H1 (cell line): ENCODE measurements at regions not wholly inside any gene's neighbourhood (a gene's known extent, or its start where the extent isn't known, plus 50 kb on each side); places are given as distances from the start of the nearest gene placed in this dataset.

ENCODE experiments used
- CTCF ChIA-PET: fragments of 300-600 bp; sonication (Branson Sonifier 250); formaldehyde crosslinking; loops from one replicate; lab custom pipeline; 2021; ENCODE audit not compliant: partially characterized antibody; lab: Charles Lee
- POLR2A ChIA-PET: fragments of 300-600 bp; sonication (Branson Sonifier 250); formaldehyde crosslinking; loops from one replicate; lab custom pipeline; 2021; ENCODE audit warnings: inconsistent platforms; ENCODE audit not compliant: partially characterized antibody; lab: Charles Lee
- DNase-seq, 2 experiments: peaks; one replicate each; pipeline versions ENCODE4 v3.0.0 to v3.0.0-alpha.2; 2010 to 2022; ENCODE audit warnings: low spot score in 2 of 2, low read depth in 1 of 2, mixed read lengths in 1 of 2
- FAIRE-seq: peaks from 2 replicates; lab custom pipeline; 2011; peaks lifted over from hg19 to GRCh38; lab: Jason Lieb, UNC
- H2AFZ ChIP-seq: 2 replicates; pipeline ENCODE4 v1.8.1; 2012; ENCODE audit warnings: low read length, inconsistent platforms
- H2AK5ac ChIP-seq: 2 replicates; pipeline ENCODE4 v1.6.1; 2013; ENCODE audit warnings: low read depth, low read length
- H2BK120ac ChIP-seq: replicated peaks from 2 replicates; pipeline ENCODE3; 2013; ENCODE audit warnings: low read depth, low read length, inconsistent platforms
- H2BK12ac ChIP-seq: 2 replicates; pipeline ENCODE4 v1.6.1; 2013; ENCODE audit warnings: low read depth, low read length
- H2BK15ac ChIP-seq: 2 replicates; pipeline ENCODE4 v1.6.1; 2013; ENCODE audit warnings: low read length
- H2BK20ac ChIP-seq: 2 replicates; pipeline ENCODE4 v1.6.1; 2013; ENCODE audit warnings: low read length
- H2BK5ac ChIP-seq: 2 replicates; pipeline ENCODE4 v1.6.1; 2013; ENCODE audit warnings: low read depth, low read length
- H3K14ac ChIP-seq: 2 replicates; pipeline ENCODE4 v1.6.1; 2013; ENCODE audit warnings: inconsistent platforms; ENCODE audit not compliant: insufficient read length
- H3K18ac ChIP-seq: 2 replicates; pipeline ENCODE4 v1.6.1; 2013; ENCODE audit warnings: low read length; ENCODE audit errors: extremely low read depth
- H3K23ac ChIP-seq: 2 replicates; pipeline ENCODE4 v1.6.1; 2013; ENCODE audit warnings: inconsistent platforms; ENCODE audit not compliant: insufficient read length
- H3K23me2 ChIP-seq: 2 replicates; pipeline ENCODE4 v1.6.1; 2013; ENCODE audit warnings: low read depth, low read length
- H3K27ac ChIP-seq: 2 replicates; pipeline ENCODE4 v1.6.1; 2011; ENCODE audit warnings: low read depth, low read length, inconsistent platforms
- H3K27me3 ChIP-seq, 4 experiments: replicated peaks in 1 of 4; 1 replicate in 1 of 4; 2 replicates in 3 of 4; pipeline versions ENCODE4 v1.6.1 to v1.8.1; 2011 to 2013; ENCODE audit warnings: low read length in 3 of 4, mild to moderate bottlenecking in 3 of 4, inconsistent platforms in 2 of 4, mixed read lengths in 2 of 4, moderate library complexity in 1 of 4; ENCODE audit not compliant: control insufficient read depth in 3 of 4, insufficient read depth in 3 of 4; ENCODE audit errors: extremely low read depth in 1 of 4
- H3K36me3 ChIP-seq, 4 experiments: 2 replicates each; pipeline versions ENCODE4 v1.6.1 to v1.8.1; 2011 to 2013; ENCODE audit warnings: mild to moderate bottlenecking in 4 of 4, low read length in 3 of 4, moderate library complexity in 2 of 4, control low read depth in 1 of 4, inconsistent platforms in 1 of 4; ENCODE audit not compliant: insufficient read depth in 4 of 4, control insufficient read depth in 2 of 4
- H3K4ac ChIP-seq: replicated peaks from 2 replicates; pipeline ENCODE3; 2013; ENCODE audit warnings: low read length, low read depth, mixed read lengths, inconsistent platforms; ENCODE audit not compliant: insufficient read length
- H3K4me1 ChIP-seq, 4 experiments: replicated peaks in 1 of 4; 1 replicate in 1 of 4; 2 replicates in 3 of 4; pipeline versions ENCODE4 v1.6.1 to v1.8.1; 2011 to 2013; ENCODE audit warnings: low read length in 3 of 4, inconsistent platforms in 2 of 4, mixed read lengths in 1 of 4; ENCODE audit not compliant: insufficient read depth in 4 of 4, control insufficient read depth in 3 of 4
- H3K4me2 ChIP-seq, 2 experiments: 2 replicates each; pipeline versions ENCODE4 v1.6.1 to v1.8.1; 2011 to 2013; ENCODE audit warnings: low read depth in 2 of 2, low read length in 2 of 2, control low read depth in 1 of 2, inconsistent platforms in 1 of 2, mild to moderate bottlenecking in 1 of 2; ENCODE audit not compliant: insufficient read depth in 1 of 2
- H3K4me3 ChIP-seq, 4 experiments: fragments of 200-600, 300-600 bp in 1 of 4; sonication (generic), shearing (Covaris generic), sonication (Bioruptor Twin) in 1 of 4; 2 replicates each; pipeline versions ENCODE4 v1.5.1 to v1.8.1; 2011 to 2016; ENCODE audit warnings: low read length in 4 of 4, low read depth in 3 of 4, control low read depth in 2 of 4, inconsistent platforms in 2 of 4, mild to moderate bottlenecking in 2 of 4, mixed read lengths in 1 of 4, moderate library complexity in 1 of 4; ENCODE audit not compliant: insufficient read depth in 2 of 4; ENCODE audit errors: extremely low read depth in 1 of 4
- H3K56ac ChIP-seq: replicated peaks from 2 replicates; pipeline ENCODE3; 2013; ENCODE audit warnings: low read depth, mild to moderate bottlenecking, mixed read lengths, low read length, inconsistent platforms; ENCODE audit not compliant: insufficient read length
- H3K79me1 ChIP-seq: 2 replicates; pipeline ENCODE4 v1.6.1; 2013; ENCODE audit warnings: low read depth, low read length, control low read depth
- H3K79me2 ChIP-seq, 2 experiments: 2 replicates each; pipeline versions ENCODE4 v1.6.1 to v1.8.1; 2012 to 2013; ENCODE audit warnings: low read length in 2 of 2, mild to moderate bottlenecking in 2 of 2, inconsistent platforms in 1 of 2; ENCODE audit not compliant: insufficient read depth in 2 of 2, control insufficient read depth in 1 of 2
- H3K9ac ChIP-seq, 4 experiments: replicated peaks in 1 of 4; 1 replicate in 1 of 4; 2 replicates in 3 of 4; pipeline versions ENCODE4 v1.6.1 to v1.8.1; 2011 to 2013; ENCODE audit warnings: low read depth in 3 of 4, low read length in 3 of 4, control low read depth in 2 of 4, mild to moderate bottlenecking in 2 of 4, moderate library complexity in 2 of 4, inconsistent platforms in 1 of 4; ENCODE audit errors: extremely low read depth in 1 of 4
- H3K9me3 ChIP-seq, 2 experiments: 2 replicates each; pipeline versions ENCODE4 v1.6.1 to v1.8.1; 2012 to 2013; ENCODE audit warnings: mild to moderate bottlenecking in 2 of 2, moderate library complexity in 2 of 2, control low read depth in 1 of 2, inconsistent platforms in 1 of 2, low read depth in 1 of 2, low read length in 1 of 2, mixed read lengths in 1 of 2; ENCODE audit not compliant: insufficient read depth in 2 of 2
- H4K20me1 ChIP-seq, 2 experiments: replicated peaks in 1 of 2; 2 replicates each; pipeline versions ENCODE3 to v1.8.1; 2011 to 2013; ENCODE audit warnings: inconsistent platforms in 2 of 2, low read length in 2 of 2, mild to moderate bottlenecking in 1 of 2; ENCODE audit not compliant: insufficient read depth in 2 of 2, control insufficient read depth in 1 of 2
- H4K5ac ChIP-seq: 2 replicates; pipeline ENCODE4 v1.6.1; 2013; ENCODE audit warnings: low read length, low read depth, mixed read lengths, inconsistent platforms; ENCODE audit not compliant: insufficient read length
- H4K8ac ChIP-seq: 2 replicates; pipeline ENCODE4 v1.8.0; 2013; ENCODE audit warnings: mild to moderate bottlenecking, moderate library complexity, low read length, inconsistent platforms; ENCODE audit not compliant: insufficient read depth; ENCODE audit errors: extremely low read depth
- H4K91ac ChIP-seq: replicated peaks from 2 replicates; pipeline ENCODE3; 2013; ENCODE audit warnings: low read length, mixed read lengths, inconsistent platforms; ENCODE audit not compliant: insufficient read length
- BACH1 ChIP-seq: IDR thresholded peaks from 2 replicates; pipeline ENCODE4 v1.6.1; 2012; ENCODE audit warnings: low read length, improper control_type of control experiment
- EGR1 ChIP-seq: IDR thresholded peaks from 2 replicates; pipeline ENCODE4 v1.6.1; 2011; ENCODE audit warnings: low read depth, low read length, borderline replicate concordance
- JUN ChIP-seq: IDR thresholded peaks from 2 replicates; pipeline ENCODE4 v1.6.1; 2011; ENCODE audit warnings: low read depth, mild to moderate bottlenecking, improper control_type of control experiment, low read length
- MAFK ChIP-seq: IDR thresholded peaks from 2 replicates; pipeline ENCODE4 v1.6.1; 2012; ENCODE audit warnings: low read depth, mild to moderate bottlenecking, improper control_type of control experiment, low read length
- NANOG ChIP-seq: IDR thresholded peaks from 2 replicates; pipeline ENCODE4 v1.6.1; 2011; ENCODE audit warnings: low read length, low read depth, mild to moderate bottlenecking, inconsistent platforms; ENCODE audit not compliant: insufficient read depth, poor library complexity, severe bottlenecking
- NRF1 ChIP-seq: IDR thresholded peaks from 2 replicates; pipeline ENCODE4 v1.6.1; 2011; ENCODE audit warnings: mild to moderate bottlenecking, low read depth, low read length, improper control_type of control experiment
- RBBP5 ChIP-seq: IDR thresholded peaks from 2 replicates; pipeline ENCODE4 v1.7.1; 2012; ENCODE audit warnings: low read depth, mild to moderate bottlenecking, inconsistent platforms, low read length, moderate library complexity, borderline replicate concordance
- SIN3A ChIP-seq, 2 experiments: IDR thresholded peaks in 1 of 2; conservative IDR thresholded peaks in 1 of 2; 2 replicates each; pipeline ENCODE4 v1.6.1; 2011 to 2012; ENCODE audit warnings: low read length in 2 of 2, improper control_type of control experiment in 1 of 2, low read depth in 1 of 2, mild to moderate bottlenecking in 1 of 2
- SUZ12 ChIP-seq: fragments of 200-600 bp; sonication (generic); IDR thresholded peaks from 2 replicates; pipeline ENCODE4 v1.6.1; 2012; ENCODE audit warnings: mild to moderate bottlenecking, inconsistent platforms, low read length, moderate library complexity, mixed read lengths
- TCF12 ChIP-seq: IDR thresholded peaks from 2 replicates; pipeline ENCODE4 v1.6.1; 2011; ENCODE audit warnings: low read depth, mild to moderate bottlenecking, low read length
- WGBS, 2 experiments: shearing (Covaris generic) in 1 of 2; methylation state at CpG; one replicate each; pipeline versions ENCODE4 v1.1.6 to v1.1.7; 2013 to 2015; ENCODE audit warnings: low lambda C conversion rate in 2 of 2, mixed read lengths in 2 of 2, inconsistent platforms in 1 of 2, low coverage in 1 of 2, missing lambda C conversion rate in 1 of 2; ENCODE audit not compliant: insufficient replicate concordance in 2 of 2, insufficient coverage in 1 of 2, insufficient read length in 1 of 2; ENCODE audit errors: extremely low coverage in 1 of 2, missing lambda C conversion rate in 1 of 2; 5-methylcytosine and 5-hydroxymethylcytosine counted together
- TF ChIP-seq, protein P1 (sequence below): IDR thresholded peaks from 2 replicates; pipeline ENCODE4 v1.6.1; 2011; ENCODE audit warnings: low read length, improper control_type of control experiment
- TF ChIP-seq, protein P2 (sequence below): IDR thresholded peaks from 2 replicates; pipeline ENCODE4 v1.6.1; 2012; ENCODE audit warnings: inconsistent platforms
- TF ChIP-seq, protein P3 (sequence below): IDR thresholded peaks from 2 replicates; pipeline ENCODE4 v1.6.1; 2011; ENCODE audit warnings: low read depth, mild to moderate bottlenecking, low read length; ENCODE audit not compliant: insufficient read depth

DNA sequence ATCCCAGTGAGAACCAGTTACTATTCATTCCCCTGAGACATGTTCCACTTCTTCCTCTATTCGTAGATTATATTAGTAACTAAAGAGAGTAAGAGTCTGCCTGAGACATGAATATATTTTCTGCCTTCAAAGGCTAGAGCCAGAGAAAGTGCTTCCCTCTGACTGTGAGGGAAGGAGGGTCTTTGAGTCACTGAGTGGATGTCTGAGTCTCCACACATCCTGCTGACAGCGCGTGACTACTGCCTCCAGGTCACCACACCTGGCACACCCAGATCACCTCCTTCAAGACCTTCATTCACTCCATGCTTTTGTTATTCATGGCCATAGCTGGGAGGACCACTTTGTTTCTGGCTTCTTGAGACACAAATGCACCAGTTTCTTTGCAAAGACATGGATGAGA is 135.6 kb downstream of the SOX2 start:
- Histone ChIP-seq H4K8ac (no peak overlapping the region), H2BK5ac (no peak overlapping the region), H3K9me3 (no peaks in the 10 kb centered on the region), H3K79me1 (no peaks in the 10 kb centered on the region), H3K18ac (no peak overlapping the region), H2BK120ac (no peak overlapping the region), H4K91ac (no peak overlapping the region), H3K23me2 (no peaks in the 10 kb centered on the region; the same call in 1 of the 2 replicates), H2AFZ (peak overlapping the region; percentile 30; the same call in 1 of the 2 replicates), H3K4me1 (peaks cover 0 to 3% (median under 1%) of the 10 kb centered on the region in 4 experiments; a peak in 2 of 7 replicates), H2BK12ac (peak overlapping the region; percentile 30; the same call in 1 of the 2 replicates), H3K27ac (no peak overlapping the region), H3K4ac (no peak overlapping the region), H3K79me2 (no peaks in the 10 kb centered on the region), H3K4me2 (no peak overlapping the region), H3K14ac (no peak overlapping the region), H3K36me3 (no peaks in the 10 kb centered on the region), H2BK15ac (no peak overlapping the region), H3K9ac (no peak overlapping the region), H3K23ac (no peak overlapping the region), H4K20me1 (no peaks in the 10 kb centered on the region), H3K56ac (no peak overlapping the region), H3K4me3 (no peak overlapping the region), H4K5ac (no peak overlapping the region), H2BK20ac (no peak overlapping the region), H2AK5ac (no peak overlapping the region), H3K27me3 (no peaks in the 10 kb centered on the region)
- CTCF ChIA-PET = no interaction called here
- WGBS, 2 experiments = 92% methylated on average over 3 of the region's 3 CpGs; no CpG with 5 or more reads in 1 of the 2 experiments
- DNase-seq = no peak
- FAIRE-seq = no peak
- POLR2A ChIA-PET = no interaction called here
- no peak for TF ChIP-seq NANOG
- TF ChIP-seq JUN = no peak
- TF ChIP-seq, protein P1, sequence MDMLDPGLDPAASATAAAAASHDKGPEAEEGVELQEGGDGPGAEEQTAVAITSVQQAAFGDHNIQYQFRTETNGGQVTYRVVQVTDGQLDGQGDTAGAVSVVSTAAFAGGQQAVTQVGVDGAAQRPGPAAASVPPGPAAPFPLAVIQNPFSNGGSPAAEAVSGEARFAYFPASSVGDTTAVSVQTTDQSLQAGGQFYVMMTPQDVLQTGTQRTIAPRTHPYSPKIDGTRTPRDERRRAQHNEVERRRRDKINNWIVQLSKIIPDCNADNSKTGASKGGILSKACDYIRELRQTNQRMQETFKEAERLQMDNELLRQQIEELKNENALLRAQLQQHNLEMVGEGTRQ = no peak
- TF ChIP-seq MAFK = no peak
- TF ChIP-seq BACH1 = no peak
- TF ChIP-seq, protein P2, sequence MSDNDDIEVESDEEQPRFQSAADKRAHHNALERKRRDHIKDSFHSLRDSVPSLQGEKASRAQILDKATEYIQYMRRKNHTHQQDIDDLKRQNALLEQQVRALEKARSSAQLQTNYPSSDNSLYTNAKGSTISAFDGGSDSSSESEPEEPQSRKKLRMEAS = no peak
- no peak for TF ChIP-seq RBBP5
- TF ChIP-seq EGR1 = no peak
- TF ChIP-seq NRF1 = no peak
- TF ChIP-seq TCF12 = no peak
- no peak for TF ChIP-seq SIN3A (conservative IDR thresholded peaks at IDR 0.05 in 1 of 2, IDR thresholded peaks at IDR 0.05 in 1 of 2; ENCODE audit: low read depth in 1 of 2, low read length in 2 of 2)
- TF ChIP-seq, protein P3, sequence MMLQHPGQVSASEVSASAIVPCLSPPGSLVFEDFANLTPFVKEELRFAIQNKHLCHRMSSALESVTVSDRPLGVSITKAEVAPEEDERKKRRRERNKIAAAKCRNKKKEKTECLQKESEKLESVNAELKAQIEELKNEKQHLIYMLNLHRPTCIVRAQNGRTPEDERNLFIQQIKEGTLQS = no peak
- no peak for TF ChIP-seq SUZ12
